Astrocyte (in vitro differentiated cells and primary cell): ENCODE measurements at regions not wholly inside any gene's neighbourhood (a gene's known extent, or its start where the extent isn't known, plus 50 kb on each side); places are given as distances from the start of the nearest gene placed in this dataset.

Source experiments
- DNase-seq: peaks from one replicate; pipeline ENCODE4 v3.0.0-alpha.2; 2010; ENCODE audit warnings: low read depth
- FAIRE-seq: peaks from 2 replicates; lab custom pipeline; 2011; peaks lifted over from hg19 to GRCh38; lab: Jason Lieb, UNC
- H2AFZ ChIP-seq: 2 replicates; pipeline ENCODE4 v1.6.0; 2012; ENCODE audit warnings: low read depth, low read length, inconsistent platforms
- H3K27ac ChIP-seq: 2 replicates; pipeline ENCODE4 v1.5.1; 2011; ENCODE audit warnings: low read depth, low read length, inconsistent platforms
- H3K27me3 ChIP-seq: 2 replicates; pipeline ENCODE4 v1.6.0; 2011; ENCODE audit warnings: low read length, inconsistent platforms; ENCODE audit not compliant: insufficient read depth
- H3K36me3 ChIP-seq: 2 replicates; pipeline ENCODE4 v1.5.1; 2011; ENCODE audit warnings: low read length, inconsistent platforms; ENCODE audit not compliant: insufficient read depth
- H3K4me1 ChIP-seq: 2 replicates; pipeline ENCODE4 v1.5.1; 2011; ENCODE audit warnings: low read length, inconsistent platforms; ENCODE audit not compliant: insufficient read depth
- H3K4me2 ChIP-seq: 2 replicates; pipeline ENCODE4 v1.6.0; 2012; ENCODE audit warnings: low read length, inconsistent platforms
- H3K4me3 ChIP-seq: 2 replicates; pipeline ENCODE4 v1.5.1; 2011; ENCODE audit warnings: low read depth, mild to moderate bottlenecking, low read length, inconsistent platforms; ENCODE audit not compliant: insufficient read depth
- H3K79me2 ChIP-seq: 2 replicates; pipeline ENCODE4 v1.6.0; 2012; ENCODE audit warnings: mild to moderate bottlenecking, low read length, inconsistent platforms; ENCODE audit not compliant: insufficient read depth
- H3K9ac ChIP-seq: 2 replicates; pipeline ENCODE4 v1.6.0; 2012; ENCODE audit warnings: mild to moderate bottlenecking, low read length, inconsistent platforms
- H3K9me3 ChIP-seq: 2 replicates; pipeline ENCODE4 v1.5.1; 2012; ENCODE audit warnings: low read depth, mild to moderate bottlenecking, low read length, inconsistent platforms; ENCODE audit not compliant: insufficient read depth
- H4K20me1 ChIP-seq: 2 replicates; pipeline ENCODE4 v1.6.0; 2012; ENCODE audit warnings: low read length, inconsistent platforms; ENCODE audit not compliant: insufficient read depth
- H3K27ac Mint-ChIP-seq: one replicate; pipeline ENCODE4 v1.8.0; 2021; ENCODE audit warnings: mild to moderate bottlenecking, mixed read lengths; ENCODE audit not compliant: unreplicated experiment
- H3K27me3 Mint-ChIP-seq: one replicate; pipeline ENCODE4 v1.8.0; 2021; ENCODE audit warnings: low read depth, mixed read lengths; ENCODE audit not compliant: unreplicated experiment
- H3K36me3 Mint-ChIP-seq: one replicate; pipeline ENCODE4 v1.8.0; 2021; ENCODE audit warnings: low read depth, mixed read lengths; ENCODE audit not compliant: unreplicated experiment
- H3K4me1 Mint-ChIP-seq: one replicate; pipeline ENCODE4 v1.8.0; 2021; ENCODE audit warnings: low read depth, mixed read lengths; ENCODE audit not compliant: unreplicated experiment
- H3K4me3 Mint-ChIP-seq: one replicate; pipeline ENCODE4 v1.8.0; 2021; ENCODE audit warnings: mild to moderate bottlenecking, moderate library complexity, mixed read lengths; ENCODE audit not compliant: unreplicated experiment
- H3K9me3 Mint-ChIP-seq: one replicate; pipeline ENCODE4 v1.8.0; 2021; ENCODE audit warnings: mild to moderate bottlenecking, mixed read lengths; ENCODE audit not compliant: unreplicated experiment
- EZH2 ChIP-seq: IDR thresholded peaks from 2 replicates; pipeline ENCODE4 v1.6.1; 2012; ENCODE audit warnings: mild to moderate bottlenecking, low read length, inconsistent platforms; ENCODE audit not compliant: insufficient read depth
- TF ChIP-seq, protein P1 (sequence below): IDR thresholded peaks from 2 replicates; pipeline ENCODE4 v1.5.1; 2011; ENCODE audit warnings: low read depth, mild to moderate bottlenecking, inconsistent platforms, low read length, moderate library complexity; ENCODE audit not compliant: insufficient read depth

DNA sequence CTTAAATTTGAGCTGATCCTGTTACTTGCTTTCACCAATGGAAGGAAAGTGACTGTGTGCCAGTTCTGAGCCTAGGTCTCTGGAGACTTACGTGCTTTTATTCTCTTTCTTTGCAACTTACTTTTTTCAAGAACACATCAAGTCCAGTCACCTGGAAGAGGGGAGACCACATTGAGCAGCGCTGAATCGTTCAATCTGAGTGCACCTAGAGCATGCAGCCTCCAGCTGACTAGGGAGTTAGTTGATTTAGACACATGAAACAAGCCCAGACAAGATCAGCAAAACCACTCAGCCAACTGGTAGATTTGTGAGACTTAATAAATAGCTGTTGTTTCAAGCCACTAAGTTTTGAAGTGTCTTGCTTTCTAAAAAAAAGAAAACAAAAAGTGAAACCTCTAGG lies 1014.8 kb upstream of the FBXO33 start:
- Histone ChIP-seq H3K27me3 (no peaks in the 10 kb centered on the region), H3K36me3 (no peaks in the 10 kb centered on the region), H3K9ac (no peak overlapping the region), H3K4me3 (no peak overlapping the region), H2AFZ (no peak overlapping the region), H3K79me2 (no peaks in the 10 kb centered on the region), H3K9me3 (no peaks in the 10 kb centered on the region), H3K4me1 (no peaks in the 10 kb centered on the region), H3K4me2 (no peak overlapping the region), H4K20me1 (no peaks in the 10 kb centered on the region), H3K27ac (no peak overlapping the region)
- FAIRE-seq (no peak), DNase-seq (no peak)
- no peak overlapping the region for H3K4me3 Mint-ChIP-seq
- H3K36me3 Mint-ChIP-seq: no peaks in the 10 kb centered on the region
- no peaks in the 10 kb centered on the region for H3K27me3 Mint-ChIP-seq
- TF ChIP-seq, protein P1, sequence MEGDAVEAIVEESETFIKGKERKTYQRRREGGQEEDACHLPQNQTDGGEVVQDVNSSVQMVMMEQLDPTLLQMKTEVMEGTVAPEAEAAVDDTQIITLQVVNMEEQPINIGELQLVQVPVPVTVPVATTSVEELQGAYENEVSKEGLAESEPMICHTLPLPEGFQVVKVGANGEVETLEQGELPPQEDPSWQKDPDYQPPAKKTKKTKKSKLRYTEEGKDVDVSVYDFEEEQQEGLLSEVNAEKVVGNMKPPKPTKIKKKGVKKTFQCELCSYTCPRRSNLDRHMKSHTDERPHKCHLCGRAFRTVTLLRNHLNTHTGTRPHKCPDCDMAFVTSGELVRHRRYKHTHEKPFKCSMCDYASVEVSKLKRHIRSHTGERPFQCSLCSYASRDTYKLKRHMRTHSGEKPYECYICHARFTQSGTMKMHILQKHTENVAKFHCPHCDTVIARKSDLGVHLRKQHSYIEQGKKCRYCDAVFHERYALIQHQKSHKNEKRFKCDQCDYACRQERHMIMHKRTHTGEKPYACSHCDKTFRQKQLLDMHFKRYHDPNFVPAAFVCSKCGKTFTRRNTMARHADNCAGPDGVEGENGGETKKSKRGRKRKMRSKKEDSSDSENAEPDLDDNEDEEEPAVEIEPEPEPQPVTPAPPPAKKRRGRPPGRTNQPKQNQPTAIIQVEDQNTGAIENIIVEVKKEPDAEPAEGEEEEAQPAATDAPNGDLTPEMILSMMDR: no peak
- no peak for TF ChIP-seq EZH2
- H3K4me1 Mint-ChIP-seq: no peaks in the 10 kb centered on the region
- H3K9me3 Mint-ChIP-seq: no peaks in the 10 kb centered on the region
- no peak overlapping the region for H3K27ac Mint-ChIP-seq

DNA sequence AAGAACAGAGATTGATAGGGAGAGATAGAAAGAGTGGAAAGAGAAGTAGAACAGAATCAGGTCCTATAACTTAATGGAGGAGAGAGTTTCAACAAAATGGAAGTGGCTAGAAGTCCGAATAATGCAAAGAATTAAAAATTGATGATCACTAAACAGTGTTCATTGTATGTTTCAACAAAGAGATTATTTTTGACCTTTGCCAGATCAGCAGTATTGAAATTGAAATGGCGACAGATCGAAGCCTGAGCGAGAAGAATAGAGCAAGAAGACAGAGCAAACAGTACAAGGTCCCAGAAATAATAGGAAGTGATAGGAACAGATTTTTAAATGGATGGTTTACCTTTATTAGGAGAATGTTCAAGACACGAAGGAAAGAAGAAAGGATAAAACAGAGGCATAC lies 1012.8 kb upstream of the FBXO33 start:
- Histone ChIP-seq H4K20me1 (no peaks in the 10 kb centered on the region), H3K9me3 (peaks cover 5% of the 10 kb centered on the region), H3K4me2 (no peak overlapping the region), H3K27me3 (no peaks in the 10 kb centered on the region), H3K4me3 (no peak overlapping the region), H2AFZ (no peak overlapping the region), H3K4me1 (no peaks in the 10 kb centered on the region), H3K27ac (no peak overlapping the region), H3K79me2 (no peaks in the 10 kb centered on the region), H3K9ac (no peak overlapping the region), H3K36me3 (no peaks in the 10 kb centered on the region)
- H3K27me3 Mint-ChIP-seq: no peaks in the 10 kb centered on the region
- DNase-seq (no peak), FAIRE-seq (no peak)
- no peaks in the 10 kb centered on the region for H3K9me3 Mint-ChIP-seq
- H3K36me3 Mint-ChIP-seq: no peaks in the 10 kb centered on the region
- TF ChIP-seq, protein P1: no peak
- no peak for TF ChIP-seq EZH2
- H3K27ac Mint-ChIP-seq: no peak overlapping the region
- H3K4me3 Mint-ChIP-seq: no peak overlapping the region
- no peaks in the 10 kb centered on the region for H3K4me1 Mint-ChIP-seq

DNA sequence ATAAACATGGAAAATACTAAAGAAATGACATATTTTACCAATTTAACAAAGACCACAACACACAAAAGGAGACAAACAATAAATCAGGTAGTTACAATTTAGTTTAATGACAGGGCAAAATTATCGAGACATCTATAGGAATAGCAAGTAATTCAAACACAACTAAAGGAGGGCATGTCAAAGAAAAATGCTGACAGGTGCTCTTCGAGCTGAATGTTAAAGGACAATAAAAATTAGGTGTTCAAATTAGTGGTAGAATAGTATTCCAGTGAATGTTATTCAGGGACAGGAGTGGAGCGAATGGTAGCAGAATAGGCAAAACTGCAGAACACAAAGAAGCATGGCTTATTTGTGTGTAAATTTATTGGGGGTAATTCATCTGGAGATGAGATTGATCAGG lies 1004.3 kb upstream of the FBXO33 start:
- no peaks in the 10 kb centered on the region for H3K36me3 Mint-ChIP-seq

More for the DNA sequence above, 1004.3 kb upstream of the FBXO33 start:
- Mint-ChIP-seq H3K4me3 (no peak overlapping the region), H3K4me1 (no peaks in the 10 kb centered on the region), H3K9me3 (no peaks in the 10 kb centered on the region), H3K27me3 (no peaks in the 10 kb centered on the region), H3K27ac (no peak overlapping the region)
- no peaks in the 10 kb centered on the region for H3K27me3 ChIP-seq
- no peaks in the 10 kb centered on the region for H3K4me1 ChIP-seq
- peaks cover 4% of the 10 kb centered on the region for H3K9me3 ChIP-seq
- no peak for DNase-seq
- no peak for FAIRE-seq
- H3K4me2 ChIP-seq: no peak overlapping the region
- no peak overlapping the region for H2AFZ ChIP-seq
- no peak overlapping the region for H3K4me3 ChIP-seq
- H3K79me2 ChIP-seq: no peaks in the 10 kb centered on the region
- H4K20me1 ChIP-seq: no peaks in the 10 kb centered on the region
- H3K9ac ChIP-seq: no peak overlapping the region
- TF ChIP-seq EZH2: no peak
- TF ChIP-seq, protein P1: no peak
- H3K36me3 ChIP-seq: no peaks in the 10 kb centered on the region
- H3K27ac ChIP-seq: no peak overlapping the region
